ENCODE measurements at regions not wholly inside any gene's neighbourhood (a gene's known extent, or its start where the extent isn't known, plus 50 kb on each side); places are given as distances from the start of the nearest gene placed in this dataset.

- TF ChIP-seq CTCF (IDR thresholded peaks at IDR 0.05; ENCODE audit: poor library complexity, severe bottlenecking) (no peak), EZH2 (IDR thresholded peaks at IDR 0.05; ENCODE audit: borderline replicate concordance, insufficient read depth, low read length, poor library complexity, severe bottlenecking) (no peak), RAD21 (conservative IDR thresholded peaks at IDR 0.05) (no peak)
Measured at GRCh38 chr4:11606078-11606477, 177.4 kb upstream of the HS3ST1 start.
